Astrocyte (in vitro differentiated cells and primary cell): ENCODE measurements at regions not wholly inside any gene's neighbourhood (a gene's known extent, or its start where the extent isn't known, plus 50 kb on each side); places are given as distances from the start of the nearest gene placed in this dataset.

Experiments
- EZH2 ChIP-seq: IDR thresholded peaks from 2 replicates; pipeline ENCODE4 v1.6.1; 2012; ENCODE audit warnings: mild to moderate bottlenecking, low read length, inconsistent platforms; ENCODE audit not compliant: insufficient read depth
- TF ChIP-seq, protein P1 (sequence below): IDR thresholded peaks from 2 replicates; pipeline ENCODE4 v1.5.1; 2011; ENCODE audit warnings: low read depth, mild to moderate bottlenecking, inconsistent platforms, low read length, moderate library complexity; ENCODE audit not compliant: insufficient read depth

DNA sequence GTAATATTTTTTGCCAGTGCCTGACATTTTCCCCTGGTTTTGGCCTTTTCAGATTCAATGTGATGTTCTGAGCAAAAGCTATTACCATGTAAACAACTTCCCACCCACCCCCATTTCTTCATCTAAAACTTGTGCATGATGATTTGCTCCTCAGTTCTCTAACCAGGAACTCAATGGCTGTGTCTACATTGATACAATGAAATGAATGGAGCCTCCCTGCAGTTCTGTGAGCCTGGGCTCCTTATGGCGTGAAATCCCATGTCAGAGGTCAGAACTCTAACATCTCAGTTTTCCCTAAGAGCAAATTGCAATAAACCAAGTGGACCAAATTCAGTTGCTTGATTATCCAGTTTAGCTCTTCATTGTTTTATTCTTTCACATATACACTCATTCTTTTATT is 534.8 kb upstream of the LCORL start:
- TF ChIP-seq, protein P1, sequence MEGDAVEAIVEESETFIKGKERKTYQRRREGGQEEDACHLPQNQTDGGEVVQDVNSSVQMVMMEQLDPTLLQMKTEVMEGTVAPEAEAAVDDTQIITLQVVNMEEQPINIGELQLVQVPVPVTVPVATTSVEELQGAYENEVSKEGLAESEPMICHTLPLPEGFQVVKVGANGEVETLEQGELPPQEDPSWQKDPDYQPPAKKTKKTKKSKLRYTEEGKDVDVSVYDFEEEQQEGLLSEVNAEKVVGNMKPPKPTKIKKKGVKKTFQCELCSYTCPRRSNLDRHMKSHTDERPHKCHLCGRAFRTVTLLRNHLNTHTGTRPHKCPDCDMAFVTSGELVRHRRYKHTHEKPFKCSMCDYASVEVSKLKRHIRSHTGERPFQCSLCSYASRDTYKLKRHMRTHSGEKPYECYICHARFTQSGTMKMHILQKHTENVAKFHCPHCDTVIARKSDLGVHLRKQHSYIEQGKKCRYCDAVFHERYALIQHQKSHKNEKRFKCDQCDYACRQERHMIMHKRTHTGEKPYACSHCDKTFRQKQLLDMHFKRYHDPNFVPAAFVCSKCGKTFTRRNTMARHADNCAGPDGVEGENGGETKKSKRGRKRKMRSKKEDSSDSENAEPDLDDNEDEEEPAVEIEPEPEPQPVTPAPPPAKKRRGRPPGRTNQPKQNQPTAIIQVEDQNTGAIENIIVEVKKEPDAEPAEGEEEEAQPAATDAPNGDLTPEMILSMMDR = no peak
- no peak for TF ChIP-seq EZH2
